ENCODE measurements at regions not wholly inside any gene's neighbourhood (a gene's known extent, or its start where the extent isn't known, plus 50 kb on each side); places are given as distances from the start of the nearest gene placed in this dataset.
A peak's percentile ranks its signal among the peaks of the same experiment; 100 is the strongest.

DNA sequence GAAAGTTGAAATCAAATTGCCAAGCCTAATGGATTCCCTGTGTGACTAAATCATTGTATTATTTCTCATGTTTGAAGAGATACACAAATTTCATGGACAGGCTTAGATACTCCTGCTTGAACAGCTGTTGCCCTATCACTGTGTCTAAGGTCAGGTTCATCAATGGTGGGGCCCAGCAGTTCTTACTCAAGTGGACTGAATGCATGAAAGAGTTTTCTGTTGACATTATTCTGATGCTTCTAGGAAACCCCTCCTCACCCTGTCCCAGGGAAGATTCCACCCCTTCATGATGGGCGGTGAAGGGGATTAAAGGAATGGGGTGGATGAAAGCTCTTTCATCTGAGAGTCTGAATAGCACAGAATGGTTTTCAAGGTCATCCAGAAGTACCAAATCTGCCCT, 148.8 kb downstream of the INO80D start:
- no peak for DNase-seq

DNA sequence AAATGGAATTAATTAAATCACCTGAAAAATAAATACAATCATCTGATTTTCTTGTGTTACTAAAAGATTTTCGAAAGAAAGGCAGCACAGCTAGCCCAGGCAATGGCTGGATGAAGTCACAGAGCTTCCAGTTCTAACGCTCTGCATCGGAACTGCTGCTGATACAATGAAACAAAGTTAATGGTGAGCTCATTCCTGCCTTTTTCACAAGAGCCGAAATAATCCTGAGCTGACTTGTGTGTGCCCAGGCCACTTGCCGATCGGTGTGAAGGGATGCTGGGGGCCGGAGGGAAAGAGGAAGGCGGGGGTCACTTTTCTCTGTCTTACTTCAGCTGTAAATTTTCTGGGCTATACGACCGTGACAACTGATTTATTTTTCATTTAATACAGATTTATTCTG, 149.5 kb downstream of the INO80D start:
- no peak for DNase-seq

GRCh38 chr2:205934443-205934842, 151.5 kb downstream of the INO80D start:
- DNase-seq: no peak

GRCh38 chr2:205932861-205933260, 153.1 kb downstream of the INO80D start:
- no peak for DNase-seq

- no peak for DNase-seq
Measured at GRCh38 chr2:205931388-205931787, 154.6 kb downstream of the INO80D start.

- no peak for DNase-seq
Measured at GRCh38 chr2:205930209-205930608, 155.8 kb downstream of the INO80D start.

DNA sequence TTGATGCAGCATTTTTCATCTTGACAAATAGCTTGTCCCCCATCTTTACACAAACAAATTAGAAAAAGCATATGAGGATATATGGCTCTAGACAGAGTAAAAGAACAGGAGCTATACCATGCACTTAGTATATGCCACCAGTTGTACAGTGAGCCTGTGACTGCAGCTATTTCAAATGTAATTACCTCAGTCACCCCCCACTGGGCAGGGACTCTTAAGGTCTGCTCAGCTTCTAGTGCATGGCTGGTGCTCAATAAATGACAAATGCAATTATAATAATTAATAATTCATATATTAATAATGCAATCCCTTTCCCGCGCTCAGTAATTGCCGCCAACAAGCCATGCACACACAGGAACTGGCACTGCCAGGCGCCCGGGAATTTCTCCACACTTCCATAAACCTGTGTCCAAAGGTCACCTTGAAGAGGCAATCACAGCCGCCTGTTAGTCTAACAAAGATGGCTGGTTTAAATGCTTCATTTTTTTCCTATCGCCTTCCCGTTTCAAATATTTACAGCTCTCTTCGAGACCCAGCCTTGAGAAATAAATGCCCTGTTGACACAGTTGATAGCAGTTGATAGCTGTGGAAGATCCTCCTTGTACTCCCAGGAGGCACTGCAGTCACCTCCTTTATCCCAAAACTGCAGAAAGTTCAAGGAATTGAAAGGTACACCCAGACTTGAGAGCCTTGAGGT, 156.6 kb downstream of the INO80D start:
- no peak for DNase-seq

DNA sequence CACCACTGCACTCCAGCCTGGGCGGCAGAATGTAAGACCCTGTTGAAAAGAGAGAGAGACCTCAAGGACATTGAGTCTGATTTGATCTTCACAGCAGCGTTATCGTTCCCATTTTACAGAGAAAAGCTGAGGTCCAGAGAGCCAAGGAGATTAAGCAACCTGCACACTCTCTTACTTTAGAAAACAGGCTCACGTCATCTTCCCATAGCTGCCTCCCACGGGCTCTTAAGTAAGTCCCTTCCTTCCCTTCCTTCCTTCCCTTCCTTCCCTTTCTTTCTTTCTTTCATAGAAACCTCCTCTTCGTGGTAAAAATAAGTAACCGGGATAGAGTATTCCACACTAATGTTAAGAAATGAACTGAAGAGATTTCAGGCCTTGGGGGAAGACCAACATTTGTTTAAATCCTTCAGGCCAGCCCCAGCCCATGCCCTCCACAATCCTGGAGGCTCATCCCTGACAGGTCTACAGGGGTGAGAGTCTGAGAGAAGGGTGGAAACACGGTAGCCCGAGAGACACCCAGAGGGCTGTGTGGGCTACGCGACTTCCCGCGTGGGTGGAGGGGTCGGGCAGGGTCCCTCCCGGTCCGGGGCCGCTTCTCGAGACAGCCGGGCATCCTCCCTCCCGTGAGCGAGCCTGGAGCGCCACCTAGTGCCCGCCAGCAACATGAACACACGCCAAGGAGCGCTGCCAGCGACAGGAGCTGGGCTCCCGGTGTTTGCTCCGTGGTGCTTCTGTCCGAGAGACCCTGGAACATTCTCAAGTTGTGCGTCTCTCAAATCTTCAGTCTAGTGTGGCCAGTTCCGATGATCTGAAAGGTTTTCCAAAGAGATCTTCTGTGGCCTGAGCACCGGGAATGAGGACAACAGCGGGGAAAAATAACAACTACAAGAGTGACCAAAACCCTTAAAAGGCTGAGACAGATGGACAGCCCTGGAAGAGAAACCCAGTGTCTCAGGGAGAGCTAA, 160.3 kb downstream of the INO80D start:
- DNase-seq: peak; percentile 54

DNA sequence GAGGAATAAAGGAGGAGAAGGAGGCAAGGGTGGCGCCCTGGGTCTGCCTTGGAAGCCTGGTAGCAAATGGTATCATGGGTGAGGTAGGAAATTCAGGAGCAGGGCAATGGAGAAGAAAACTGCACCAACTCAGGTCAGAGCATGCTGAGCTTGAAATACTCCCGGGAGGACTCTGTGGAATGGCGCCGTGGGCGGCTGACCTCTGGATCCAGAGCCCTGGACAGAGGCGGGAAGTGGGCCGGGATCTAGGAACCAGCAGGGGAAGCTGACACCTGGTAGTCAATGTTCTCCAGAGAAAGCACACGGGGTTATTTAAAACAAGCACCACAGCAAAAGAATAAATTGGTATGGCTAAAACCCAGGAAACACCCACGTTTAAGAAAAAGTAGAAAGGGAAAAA, 161.3 kb downstream of the INO80D start:
- no peak for DNase-seq

DNA sequence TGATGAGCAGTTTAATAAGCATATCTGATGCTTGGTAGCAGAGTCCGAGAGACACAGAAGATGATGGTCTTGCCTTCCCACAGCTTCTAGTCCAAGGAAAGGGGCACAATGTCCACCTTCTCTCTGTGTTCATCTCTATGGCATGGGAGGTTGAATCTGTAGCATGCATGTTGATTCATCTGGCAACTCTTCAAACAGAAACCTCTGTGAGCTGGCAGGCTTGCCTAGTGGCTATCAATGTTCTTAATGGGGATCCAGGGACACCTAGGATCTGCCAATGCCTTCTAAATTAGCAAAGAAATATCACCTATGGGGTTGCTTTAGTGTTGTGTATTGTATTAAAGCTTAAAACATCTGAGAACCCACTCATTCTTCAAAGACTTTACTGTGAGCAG, 170.8 kb downstream of the INO80D start:
- DNase-seq: no peak

GRCh38 chr2:205914213-205915129, 171.5 kb downstream of the INO80D start:
- DNase-seq: no peak

DNA sequence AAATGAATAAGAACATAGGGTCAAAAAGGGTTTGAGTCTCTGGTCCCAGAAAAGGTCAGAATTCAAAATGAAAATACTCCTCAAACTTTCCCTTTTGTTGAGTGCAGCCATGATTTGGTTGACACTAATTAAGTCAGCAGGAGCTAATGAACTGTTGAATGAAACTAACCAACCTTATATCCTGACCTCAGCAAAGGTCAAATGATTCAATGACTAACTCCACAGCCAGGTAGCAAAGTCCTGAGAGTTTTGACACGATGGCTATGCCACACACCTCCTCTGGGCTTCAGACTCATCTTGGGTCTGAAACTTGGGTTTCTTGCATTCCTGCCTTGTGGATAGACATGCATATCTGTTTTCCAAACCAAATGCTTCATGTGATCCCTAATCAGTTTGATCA, 172.3 kb downstream of the INO80D start:
- DNase-seq: no peak

DNA sequence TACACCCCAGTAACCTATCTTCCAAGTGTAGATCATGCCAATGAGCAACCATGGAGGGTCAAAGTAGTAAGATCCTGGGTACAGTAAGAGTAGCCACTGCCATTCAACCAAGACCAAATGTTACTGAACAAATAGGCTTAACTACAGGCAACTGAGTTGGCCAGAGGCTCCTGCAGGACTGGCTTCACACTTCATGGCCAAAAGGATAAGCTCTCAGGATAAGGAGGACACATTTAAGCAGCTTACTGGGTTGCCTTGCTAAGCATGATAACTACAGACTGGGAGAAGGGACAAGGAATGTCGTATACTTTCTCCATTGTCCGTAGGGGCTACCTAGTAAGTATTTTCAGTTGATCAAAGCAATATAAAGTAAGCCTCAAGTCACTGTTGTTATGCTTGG, 174.7 kb downstream of the INO80D start:
- DNase-seq: no peak

- DNase-seq: no peak
Measured at GRCh38 chr2:205909184-205909572, 176.8 kb downstream of the INO80D start.

DNA sequence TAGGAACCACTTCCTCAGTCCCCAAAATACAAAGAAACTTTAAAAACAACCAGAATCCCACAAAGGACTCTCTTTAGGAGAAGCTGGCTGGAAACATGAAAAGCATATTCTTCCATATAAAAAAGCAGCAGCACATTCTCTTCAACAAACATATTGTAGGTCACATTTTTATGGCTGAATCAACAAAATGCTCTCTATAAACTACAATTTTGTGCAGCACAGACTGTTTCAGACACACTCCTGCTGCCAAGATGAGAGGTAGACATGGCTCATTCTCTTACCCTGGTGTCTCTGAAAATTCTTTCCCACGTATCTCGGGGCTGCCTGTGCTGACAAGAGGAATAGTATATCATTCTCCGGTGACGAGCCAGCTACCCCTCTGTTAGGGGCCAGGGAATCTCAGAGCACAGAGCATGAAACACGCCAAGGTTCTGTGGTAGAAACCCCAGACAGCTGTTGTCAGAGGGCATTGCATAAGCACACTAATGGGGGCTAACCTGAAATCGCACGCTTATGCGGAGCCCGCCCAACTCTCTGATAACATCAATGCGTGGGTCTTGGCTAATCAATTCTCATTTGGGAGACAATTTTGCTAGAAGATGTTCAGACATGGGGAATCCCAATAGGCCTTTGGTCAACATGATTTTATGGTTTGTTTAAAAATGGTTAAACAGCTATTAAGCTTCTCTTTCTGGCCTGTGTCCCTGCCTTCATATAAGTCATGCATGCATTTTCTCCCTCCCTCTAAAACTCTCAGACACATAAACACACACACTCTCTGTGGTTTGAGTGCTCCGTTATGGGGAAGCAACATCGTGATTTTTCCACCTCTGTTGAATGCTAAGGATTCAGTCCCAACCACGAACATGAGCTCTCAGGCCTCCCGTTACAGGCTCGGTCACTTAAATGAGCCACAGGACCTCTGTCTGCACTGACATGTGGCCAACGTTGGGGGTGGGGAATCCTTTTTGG, 177.5 kb downstream of the INO80D start:
- no peak for DNase-seq

DNA sequence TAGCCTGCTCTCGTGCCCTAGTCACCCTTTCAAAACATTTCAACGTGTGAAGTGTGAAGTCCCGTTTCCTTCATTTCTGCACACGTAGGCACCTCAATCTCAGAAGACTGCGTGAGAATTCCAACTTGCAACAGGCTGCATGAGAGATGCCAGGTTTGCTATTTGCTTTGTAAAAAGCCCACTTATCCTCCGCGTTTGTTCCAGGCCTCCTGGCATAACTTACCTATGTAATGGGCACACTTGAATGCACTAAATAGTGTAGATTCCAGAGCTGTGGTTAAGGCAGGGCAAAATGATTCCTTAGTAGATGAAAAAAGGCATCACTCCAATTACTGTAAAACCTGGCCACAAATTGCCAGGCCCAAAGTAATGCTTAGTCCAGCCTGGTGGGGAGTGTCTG, 179.6 kb downstream of the INO80D start:
- DNase-seq: no peak

DNA sequence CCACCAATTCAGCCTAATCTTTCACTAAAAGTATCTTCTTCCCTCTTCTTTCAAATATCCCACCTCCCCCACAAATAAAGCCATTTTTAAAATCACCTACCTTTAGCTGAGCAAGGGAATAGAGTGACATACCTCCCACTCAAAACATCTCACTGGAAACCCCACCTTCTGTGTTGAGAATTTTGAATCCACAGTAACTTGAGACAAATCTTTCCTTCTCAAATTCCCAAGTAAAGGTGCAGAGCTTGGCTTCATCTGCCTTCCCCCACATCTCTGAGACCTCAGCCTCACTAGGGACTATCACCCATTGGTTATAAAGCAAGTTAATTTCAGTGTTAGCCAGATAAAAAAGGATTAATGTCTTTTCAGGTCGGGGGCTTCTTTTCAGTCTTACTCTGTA, 180.4 kb downstream of the INO80D start:
- no peak for DNase-seq

GRCh38 chr2:205904873-205905272, 181.1 kb downstream of the INO80D start:
- no peak for DNase-seq

DNA sequence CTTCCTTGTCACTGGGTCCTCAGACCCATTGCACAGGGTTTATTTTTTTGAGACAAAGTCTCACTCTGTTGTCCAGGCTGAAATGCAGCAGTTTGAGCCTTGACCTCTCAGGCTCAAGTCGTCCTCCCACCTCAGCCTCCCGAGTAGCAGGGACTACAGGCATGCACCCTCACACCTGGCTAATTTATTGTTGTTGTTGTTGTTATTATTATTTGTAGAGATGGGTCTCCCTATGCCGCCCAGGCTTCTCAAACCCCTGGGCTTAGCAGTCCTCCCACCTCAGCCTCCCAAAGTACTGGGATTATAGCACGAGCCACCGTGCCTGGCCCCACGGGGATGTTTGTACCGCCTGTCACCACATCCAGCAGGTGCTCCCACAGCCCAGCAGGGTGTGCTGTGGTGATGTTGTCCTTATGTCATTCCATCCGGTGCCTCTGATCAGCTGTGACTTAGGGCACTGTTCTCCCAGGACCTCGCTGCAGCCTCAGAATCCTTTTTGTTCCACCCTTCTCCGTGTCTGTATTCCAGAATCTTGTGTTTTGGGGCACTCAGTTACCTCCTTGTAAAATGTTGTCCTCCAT, 182.3 kb downstream of the INO80D start:
- peak; percentile 50 for DNase-seq

DNA sequence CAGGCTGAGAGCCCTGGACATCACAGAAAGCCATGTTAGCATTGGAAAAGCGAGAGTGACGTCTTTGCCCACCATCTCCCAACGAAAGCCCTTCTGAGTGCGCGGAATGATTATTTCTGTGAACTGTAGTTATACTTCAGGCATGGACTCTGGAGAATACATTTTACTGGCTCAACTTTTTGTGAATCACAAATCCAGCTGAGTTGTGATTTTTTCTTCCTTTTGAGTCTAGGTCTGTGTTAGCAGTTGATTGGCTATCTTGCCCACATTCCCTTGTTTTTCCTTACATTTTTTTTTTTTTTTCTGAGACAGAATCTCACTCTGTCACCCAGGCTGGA, 183.1 kb downstream of the INO80D start:
- DNase-seq: no peak

DNA sequence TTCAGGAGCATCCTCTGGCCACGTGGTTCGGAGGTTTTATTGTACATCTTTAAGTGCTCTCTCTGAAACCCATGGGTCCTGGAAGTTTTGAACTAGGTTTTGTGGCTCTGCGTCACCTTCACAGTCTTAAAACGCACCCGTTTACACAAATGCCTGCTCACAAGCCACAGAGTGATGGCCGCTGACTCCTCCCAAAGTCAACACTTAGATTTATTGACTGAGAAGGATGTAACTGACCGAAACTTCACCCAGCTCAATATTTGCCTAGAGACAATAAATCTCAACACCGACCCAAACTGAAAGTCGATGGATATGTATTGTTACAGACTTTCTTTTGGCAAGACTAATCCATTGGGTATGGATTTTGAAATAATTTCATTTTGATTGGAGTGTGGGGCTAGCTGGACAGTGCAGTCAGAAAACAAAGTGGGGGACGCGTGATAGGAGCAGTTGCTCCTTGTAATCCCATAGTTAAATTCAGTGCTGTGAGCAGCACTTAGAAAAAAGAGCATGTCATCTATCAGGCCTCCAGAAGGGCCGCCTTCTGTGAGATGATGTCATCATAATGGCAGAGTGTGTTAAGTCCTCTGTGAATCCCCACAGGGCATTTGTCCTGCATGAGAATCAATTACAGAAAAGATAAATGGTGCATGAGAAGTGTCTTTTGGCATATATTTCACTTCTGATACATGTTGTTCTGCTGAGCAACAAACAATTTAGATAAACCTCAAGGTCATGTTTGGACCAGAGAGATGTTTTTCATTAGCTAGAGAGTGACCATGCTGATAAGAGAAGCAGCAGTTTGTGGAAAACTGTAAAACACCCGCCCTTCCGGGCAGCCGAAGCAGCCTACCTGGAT, 183.7 kb downstream of the INO80D start:
- no peak for DNase-seq

All from hematopoietic multipotent progenitor cell treated with erythropoietin and hydrocortisone succinate and interleukin-3 and kit ligand, for 8 days (in vitro differentiated cells).